BE2C (cell line): ENCODE measurements at regions not wholly inside any gene's neighbourhood (a gene's known extent, or its start where the extent isn't known, plus 50 kb on each side); places are given as distances from the start of the nearest gene placed in this dataset.
"Not testable (repeated sequence)": the region's sequence is repeated elsewhere in the genome, so short reads cannot be mapped to it uniquely, and the experiment has no call there.

Experiments used
- DNase-seq: peaks from one replicate; pipeline ENCODE4 v3.0.0-alpha.2; 2020
- H3K27me3 ChIP-seq: fragments of 250-450 bp; sonication (Bioruptor Pico); 2 replicates; pipeline ENCODE4 v1.5.1; 2020; ENCODE audit warnings: mild to moderate bottlenecking
- H3K36me3 ChIP-seq: fragments of 250-450 bp; sonication (Bioruptor Pico); 2 replicates; pipeline ENCODE4 v1.5.1; 2020; ENCODE audit warnings: mild to moderate bottlenecking
- H3K4me1 ChIP-seq: fragments of 250-450 bp; sonication (Bioruptor Pico); 2 replicates; pipeline ENCODE4 v1.5.1; 2020
- H3K4me3 ChIP-seq: 2 replicates; pipeline ENCODE4 v1.5.1; 2011; ENCODE audit warnings: low read depth, low read length
- H3K9me3 ChIP-seq: fragments of 250-450 bp; sonication (Bioruptor Pico); 2 replicates; pipeline ENCODE4 v1.5.1; 2020
- TF ChIP-seq, protein P1 (sequence below): IDR thresholded peaks from 2 replicates; pipeline ENCODE4 v1.5.1; 2012; ENCODE audit warnings: mild to moderate bottlenecking, low read depth, low read length

DNA sequence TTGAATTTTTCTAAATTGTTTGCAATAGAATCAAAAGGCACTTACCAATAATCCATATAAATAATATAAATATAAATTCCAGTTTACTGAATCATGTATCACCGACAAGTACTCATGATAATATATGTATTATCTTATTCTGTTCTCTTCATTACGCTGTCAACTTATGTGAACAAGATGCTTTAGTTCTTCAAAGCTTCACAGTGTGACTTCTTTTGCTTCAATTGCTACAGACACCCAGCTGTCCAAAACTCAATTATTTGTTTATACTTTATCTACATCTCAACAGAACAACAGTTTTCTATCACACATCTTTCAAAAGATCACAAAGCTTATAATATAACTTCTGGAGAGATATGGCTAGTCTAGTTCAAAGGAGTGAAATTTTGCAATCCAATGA is 1499.9 kb upstream of the PCDH10 start:
- TF ChIP-seq, protein P1, sequence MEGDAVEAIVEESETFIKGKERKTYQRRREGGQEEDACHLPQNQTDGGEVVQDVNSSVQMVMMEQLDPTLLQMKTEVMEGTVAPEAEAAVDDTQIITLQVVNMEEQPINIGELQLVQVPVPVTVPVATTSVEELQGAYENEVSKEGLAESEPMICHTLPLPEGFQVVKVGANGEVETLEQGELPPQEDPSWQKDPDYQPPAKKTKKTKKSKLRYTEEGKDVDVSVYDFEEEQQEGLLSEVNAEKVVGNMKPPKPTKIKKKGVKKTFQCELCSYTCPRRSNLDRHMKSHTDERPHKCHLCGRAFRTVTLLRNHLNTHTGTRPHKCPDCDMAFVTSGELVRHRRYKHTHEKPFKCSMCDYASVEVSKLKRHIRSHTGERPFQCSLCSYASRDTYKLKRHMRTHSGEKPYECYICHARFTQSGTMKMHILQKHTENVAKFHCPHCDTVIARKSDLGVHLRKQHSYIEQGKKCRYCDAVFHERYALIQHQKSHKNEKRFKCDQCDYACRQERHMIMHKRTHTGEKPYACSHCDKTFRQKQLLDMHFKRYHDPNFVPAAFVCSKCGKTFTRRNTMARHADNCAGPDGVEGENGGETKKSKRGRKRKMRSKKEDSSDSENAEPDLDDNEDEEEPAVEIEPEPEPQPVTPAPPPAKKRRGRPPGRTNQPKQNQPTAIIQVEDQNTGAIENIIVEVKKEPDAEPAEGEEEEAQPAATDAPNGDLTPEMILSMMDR = no peak
- no peak overlapping the region for H3K4me3 ChIP-seq
- no peaks in the 10 kb centered on the region for H3K36me3 ChIP-seq
- H3K27me3 ChIP-seq = no peaks in the 10 kb centered on the region
- DNase-seq = no peak
- no peaks in the 10 kb centered on the region; the same call in 1 of the 2 replicates for H3K4me1 ChIP-seq
- no peaks in the 10 kb centered on the region for H3K9me3 ChIP-seq

- H3K4me1 ChIP-seq = no peaks in the 10 kb centered on the region; the same call in 1 of the 2 replicates
- no peak overlapping the region for H3K4me3 ChIP-seq
- TF ChIP-seq, protein P1 = no peak
- peak; percentile 20 for DNase-seq
- H3K27me3 ChIP-seq = no peaks in the 10 kb centered on the region
- H3K36me3 ChIP-seq = no peaks in the 10 kb centered on the region
- H3K9me3 ChIP-seq = no peaks in the 10 kb centered on the region
These were observed 1498.1 kb upstream of the PCDH10 start for GRCh38 chr4:131650951-131651350.

GRCh38 chr4:131683314-131683713 is 1465.8 kb upstream of the PCDH10 start:
- not testable (repeated sequence) for DNase-seq, H3K36me3 ChIP-seq

GRCh38 chr4:131721883-131722282 is 1427.2 kb upstream of the PCDH10 start:
- H3K4me3 ChIP-seq = no peak overlapping the region
- no peaks in the 10 kb centered on the region for H3K27me3 ChIP-seq
- no peaks in the 10 kb centered on the region for H3K4me1 ChIP-seq
- DNase-seq = no peak
- no peaks in the 10 kb centered on the region for H3K36me3 ChIP-seq
- TF ChIP-seq, protein P1 = no peak
- H3K9me3 ChIP-seq = no peaks in the 10 kb centered on the region

More at GRCh38 chr4:131683314-131683713, 1465.8 kb upstream of the PCDH10 start:
- H3K4me1 ChIP-seq, H3K9me3 ChIP-seq, H3K27me3 ChIP-seq, H3K4me3 ChIP-seq: not testable (repeated sequence)

DNA sequence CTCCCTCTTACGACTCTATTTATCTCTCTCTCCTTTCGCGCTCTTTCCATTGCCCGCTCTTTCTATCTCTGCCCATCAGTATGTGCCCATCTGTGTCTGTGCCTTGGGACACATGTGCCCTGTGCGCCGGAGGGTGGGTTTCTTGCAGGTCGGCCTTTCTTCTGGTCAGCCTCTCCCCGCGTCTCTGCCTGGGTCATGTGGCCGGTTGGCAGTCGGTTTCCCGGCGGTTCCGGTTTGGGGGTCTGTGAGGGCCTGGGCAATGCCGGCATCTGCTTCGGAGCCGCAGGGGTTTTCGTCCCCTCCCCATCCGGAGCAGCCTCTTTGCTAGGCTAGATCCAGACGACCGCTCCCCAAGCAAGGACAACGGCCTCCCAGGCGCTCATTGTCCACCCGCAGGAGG is 1426.0 kb upstream of the PCDH10 start:
- not testable (repeated sequence) for H3K4me3 ChIP-seq, H3K36me3 ChIP-seq, H3K9me3 ChIP-seq, H3K27me3 ChIP-seq, DNase-seq, H3K4me1 ChIP-seq

- H3K27me3 ChIP-seq, DNase-seq, H3K4me1 ChIP-seq, H3K36me3 ChIP-seq, H3K4me3 ChIP-seq, H3K9me3 ChIP-seq: not testable (repeated sequence)
These were observed 1424.2 kb upstream of the PCDH10 start for GRCh38 chr4:131724847-131725246.

DNA sequence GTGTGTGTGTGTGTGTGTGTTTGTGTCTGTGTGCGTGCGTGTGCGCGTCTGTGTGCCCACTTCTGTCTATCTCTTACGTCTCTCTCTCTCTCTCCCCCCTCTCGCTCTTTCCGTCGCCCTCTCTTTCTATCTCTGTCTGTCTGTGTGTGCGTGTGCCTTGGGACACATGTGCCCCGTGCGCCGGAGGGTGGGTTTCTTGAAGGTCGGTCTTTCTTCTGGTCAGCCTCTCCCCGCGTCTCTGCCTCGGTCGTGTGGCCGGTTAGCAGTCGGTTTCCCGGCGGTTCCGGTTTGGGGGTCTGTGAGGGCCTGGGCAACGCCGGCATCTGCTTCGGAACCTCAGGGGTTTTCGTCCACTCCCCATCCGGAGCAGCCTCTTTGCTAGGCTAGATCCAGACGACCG is 1423.6 kb upstream of the PCDH10 start:
- not testable (repeated sequence) for H3K4me3 ChIP-seq, H3K27me3 ChIP-seq, H3K4me1 ChIP-seq, H3K9me3 ChIP-seq, H3K36me3 ChIP-seq, DNase-seq

DNA sequence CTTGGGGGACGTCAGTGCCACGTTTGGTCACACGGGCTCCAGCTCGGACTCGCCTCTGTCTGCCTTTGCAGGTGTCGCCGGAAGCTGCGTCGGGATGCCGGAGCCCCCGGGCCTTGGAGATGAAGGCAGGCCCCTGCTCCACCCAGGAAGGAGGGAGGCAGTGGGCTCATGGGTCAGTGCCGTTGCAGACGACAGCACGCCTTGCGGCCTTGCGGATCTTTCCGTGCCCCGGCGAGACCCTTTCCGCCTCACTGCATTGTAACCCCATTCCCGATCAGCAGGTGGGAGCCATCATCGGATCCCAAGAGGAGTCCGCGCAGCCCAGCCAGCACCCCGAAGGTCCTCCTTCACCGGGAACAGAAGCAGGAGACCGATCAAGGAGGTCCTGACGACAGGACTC is 1422.2 kb upstream of the PCDH10 start:
- not testable (repeated sequence) for H3K9me3 ChIP-seq, DNase-seq, H3K27me3 ChIP-seq, H3K36me3 ChIP-seq, H3K4me3 ChIP-seq, H3K4me1 ChIP-seq

DNA sequence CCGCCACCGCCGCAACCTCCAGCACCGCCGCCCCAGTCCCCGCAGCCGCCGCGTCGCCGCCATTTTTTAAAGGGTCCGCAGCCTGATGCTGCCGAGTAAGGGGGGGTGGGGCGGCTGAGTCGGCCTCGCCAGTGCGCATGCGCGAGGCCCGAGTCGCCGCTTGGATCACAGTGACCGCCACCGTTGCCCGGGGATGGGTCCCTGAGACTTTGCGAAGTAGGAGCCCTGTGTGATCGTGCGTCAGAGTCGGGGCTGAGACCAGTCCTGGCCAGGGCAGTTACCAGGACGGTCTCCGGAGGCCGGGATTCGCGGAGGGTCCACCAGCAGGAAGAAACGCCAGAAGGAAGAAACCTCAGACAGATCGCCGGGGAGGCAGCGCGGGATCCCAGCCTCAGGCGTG is 1421.7 kb upstream of the PCDH10 start:
- not testable (repeated sequence) for DNase-seq, H3K9me3 ChIP-seq, H3K4me1 ChIP-seq, H3K27me3 ChIP-seq, H3K36me3 ChIP-seq, H3K4me3 ChIP-seq

DNA sequence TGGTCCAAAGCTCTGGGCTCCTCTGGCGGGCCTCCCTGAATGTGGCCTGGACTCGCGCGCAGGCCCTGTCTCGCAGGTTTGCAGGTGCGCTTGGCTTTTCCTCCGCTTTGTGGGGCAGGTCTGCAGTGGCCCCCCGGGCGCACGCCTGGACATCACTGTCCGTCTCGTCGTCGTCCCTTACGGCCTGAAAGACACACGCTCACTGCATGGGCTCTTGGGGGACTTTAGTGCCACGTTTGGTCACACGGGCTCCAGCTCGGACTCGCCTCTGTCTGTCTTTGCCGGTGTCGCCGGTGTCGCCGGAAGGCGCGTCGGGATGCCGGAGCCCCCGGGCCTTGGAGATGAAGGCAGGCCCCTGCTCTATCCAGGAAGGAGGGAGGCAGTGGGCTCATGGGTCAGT is 1419.9 kb upstream of the PCDH10 start:
- H3K36me3 ChIP-seq, H3K4me1 ChIP-seq, H3K27me3 ChIP-seq, H3K4me3 ChIP-seq, H3K9me3 ChIP-seq, DNase-seq: not testable (repeated sequence)

DNA sequence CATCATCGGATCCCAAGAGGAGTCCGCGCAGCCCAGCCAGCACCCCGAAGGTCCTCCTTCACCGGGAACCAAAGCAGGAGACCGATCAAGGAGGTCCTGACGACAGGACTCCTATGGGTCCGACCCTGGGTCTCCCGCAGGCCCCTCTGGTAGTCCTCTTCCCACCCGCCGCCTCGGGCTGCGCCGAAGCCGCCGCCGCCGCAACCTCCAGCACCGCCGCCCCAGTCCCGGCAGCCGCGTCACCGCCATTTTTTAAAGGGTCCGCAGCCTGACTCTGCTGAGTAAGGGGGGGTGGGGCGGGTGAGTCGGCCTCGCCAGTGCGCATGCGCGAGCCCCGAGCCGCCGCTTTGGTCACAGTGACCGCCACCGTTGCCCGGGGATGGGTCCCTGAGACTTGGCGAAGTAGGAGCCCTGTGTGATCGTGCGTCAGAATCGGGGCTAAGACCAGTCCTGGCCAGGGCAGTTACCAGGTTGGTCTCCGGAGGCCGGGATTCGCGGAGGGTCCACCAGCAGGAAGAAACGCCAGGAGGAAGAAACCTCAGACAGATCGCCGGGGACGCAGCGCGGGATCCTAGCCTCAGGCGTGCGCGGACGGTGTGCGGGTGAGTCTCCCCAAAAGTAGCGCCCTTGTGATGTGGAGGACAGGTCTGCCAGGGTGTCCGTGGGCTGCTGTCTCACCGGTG is 1419.2 kb upstream of the PCDH10 start:
- not testable (repeated sequence) for H3K4me3 ChIP-seq, DNase-seq, H3K9me3 ChIP-seq

DNA sequence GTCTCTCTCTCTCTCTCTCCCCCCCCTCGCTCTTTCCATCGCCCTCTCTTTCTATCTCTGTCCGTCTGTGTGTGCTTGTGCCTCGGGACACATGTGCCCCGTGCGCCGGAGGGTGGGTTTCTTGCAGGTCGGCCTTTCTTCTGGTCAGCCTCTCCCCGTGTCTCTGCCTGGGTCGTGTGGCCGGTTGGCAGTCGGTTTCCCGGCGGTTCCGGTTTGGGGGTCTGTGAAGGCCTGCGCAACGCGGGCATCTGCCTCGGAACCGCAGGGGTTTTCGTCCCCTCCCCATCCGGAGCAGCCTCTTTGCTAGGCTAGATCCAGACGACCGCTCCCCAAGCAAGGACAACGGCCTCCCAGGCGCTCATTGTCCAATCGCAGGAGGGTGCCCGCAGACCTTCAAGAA is 1418.5 kb upstream of the PCDH10 start:
- not testable (repeated sequence) for H3K4me1 ChIP-seq, H3K4me3 ChIP-seq, H3K9me3 ChIP-seq, H3K36me3 ChIP-seq, H3K27me3 ChIP-seq, DNase-seq

More for the DNA sequence above, 1419.2 kb upstream of the PCDH10 start:
- H3K4me1 ChIP-seq, H3K27me3 ChIP-seq, H3K36me3 ChIP-seq: not testable (repeated sequence)

GRCh38 chr4:131732034-131732630 is 1417.0 kb upstream of the PCDH10 start:
- not testable (repeated sequence) for H3K4me3 ChIP-seq, H3K27me3 ChIP-seq, H3K36me3 ChIP-seq, H3K4me1 ChIP-seq, DNase-seq, H3K9me3 ChIP-seq
